GM18870 (cell line): ENCODE measurements at regions not wholly inside any gene's neighbourhood (a gene's known extent, or its start where the extent isn't known, plus 50 kb on each side); places are given as distances from the start of the nearest gene placed in this dataset.

Source experiments
- ATAC-seq: cut with Tn5 transposase; IDR thresholded peaks from one replicate; pipeline ENCODE4 v1.9.1; 2021; ENCODE audit warnings: moderate library complexity; ENCODE audit not compliant: unreplicated experiment

DNA sequence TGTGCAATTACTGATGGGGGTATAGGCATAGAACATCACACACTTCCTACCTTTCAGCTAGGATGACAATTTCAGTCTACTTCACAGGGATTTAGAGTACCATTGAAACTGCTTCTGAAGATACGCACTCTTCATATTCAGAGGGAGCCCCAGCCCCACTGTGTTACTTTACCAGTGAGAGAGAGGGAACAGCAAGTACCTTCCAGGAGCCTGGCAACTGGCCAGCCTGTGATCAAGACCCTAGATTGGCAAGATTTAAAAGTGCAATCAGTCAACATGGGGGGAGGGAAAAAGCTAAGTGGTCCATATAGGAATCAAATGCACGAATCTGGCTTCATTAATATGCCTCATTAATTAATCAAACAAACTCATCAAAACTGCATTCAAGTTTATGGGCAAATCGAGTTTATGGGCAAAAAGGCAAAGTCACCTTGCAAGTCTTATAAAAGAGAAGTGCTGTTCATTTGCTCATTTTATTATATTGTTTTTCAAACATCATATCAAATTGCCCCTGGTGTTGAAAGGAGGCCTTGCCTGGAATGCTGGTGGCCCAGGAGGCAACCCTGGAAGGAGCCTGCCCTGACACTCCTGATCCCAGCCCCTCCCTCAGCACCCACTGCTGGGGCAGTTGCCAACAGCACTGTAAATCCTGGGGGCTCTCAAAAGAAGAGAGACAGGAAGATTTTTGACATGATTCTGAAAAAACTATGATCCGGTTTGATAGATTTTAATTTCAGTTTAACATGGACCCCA lies 184.9 kb upstream of the DPT start:
- no peak for ATAC-seq

DNA sequence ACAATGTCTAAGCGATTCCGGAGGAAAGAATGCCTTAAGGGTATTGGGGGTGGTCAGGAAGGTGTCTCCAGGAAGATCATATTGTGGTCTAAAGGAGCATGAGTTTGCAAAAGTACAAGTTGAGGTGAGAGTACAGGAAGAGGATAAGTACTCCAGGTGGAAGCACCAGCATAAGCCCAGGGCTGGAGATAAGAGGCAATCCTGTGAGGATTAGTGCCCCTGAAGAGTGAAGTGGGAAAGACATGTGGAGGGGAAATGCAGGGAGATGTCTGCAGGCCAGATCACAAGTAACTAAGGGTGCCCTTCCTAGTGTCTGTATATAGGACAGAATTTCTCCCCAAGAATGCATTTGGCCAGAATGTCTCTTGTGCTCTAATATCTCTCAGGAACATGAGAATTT lies 188.3 kb upstream of the DPT start:
- ATAC-seq: no peak

DNA sequence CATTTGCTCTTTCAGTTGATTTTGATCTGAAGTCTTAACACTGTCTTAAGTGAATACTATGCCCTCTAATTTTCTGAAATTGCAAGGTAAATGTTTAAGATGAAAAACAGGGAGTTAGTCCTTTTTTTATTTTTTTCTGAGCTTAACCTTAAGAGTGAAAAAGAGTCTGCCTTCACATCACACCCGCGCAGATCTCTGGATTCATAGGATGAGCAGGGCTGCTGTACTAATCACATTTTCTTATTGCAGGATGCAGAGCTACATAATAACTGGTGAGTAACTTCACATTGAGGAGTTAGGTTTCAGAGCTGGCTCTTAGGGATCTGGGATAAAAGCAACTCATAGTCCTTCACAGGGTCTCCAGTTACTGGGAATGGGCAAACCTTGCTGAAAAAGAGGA lies 188.7 kb upstream of the ATP1B1 start:
- no peak for ATAC-seq

DNA sequence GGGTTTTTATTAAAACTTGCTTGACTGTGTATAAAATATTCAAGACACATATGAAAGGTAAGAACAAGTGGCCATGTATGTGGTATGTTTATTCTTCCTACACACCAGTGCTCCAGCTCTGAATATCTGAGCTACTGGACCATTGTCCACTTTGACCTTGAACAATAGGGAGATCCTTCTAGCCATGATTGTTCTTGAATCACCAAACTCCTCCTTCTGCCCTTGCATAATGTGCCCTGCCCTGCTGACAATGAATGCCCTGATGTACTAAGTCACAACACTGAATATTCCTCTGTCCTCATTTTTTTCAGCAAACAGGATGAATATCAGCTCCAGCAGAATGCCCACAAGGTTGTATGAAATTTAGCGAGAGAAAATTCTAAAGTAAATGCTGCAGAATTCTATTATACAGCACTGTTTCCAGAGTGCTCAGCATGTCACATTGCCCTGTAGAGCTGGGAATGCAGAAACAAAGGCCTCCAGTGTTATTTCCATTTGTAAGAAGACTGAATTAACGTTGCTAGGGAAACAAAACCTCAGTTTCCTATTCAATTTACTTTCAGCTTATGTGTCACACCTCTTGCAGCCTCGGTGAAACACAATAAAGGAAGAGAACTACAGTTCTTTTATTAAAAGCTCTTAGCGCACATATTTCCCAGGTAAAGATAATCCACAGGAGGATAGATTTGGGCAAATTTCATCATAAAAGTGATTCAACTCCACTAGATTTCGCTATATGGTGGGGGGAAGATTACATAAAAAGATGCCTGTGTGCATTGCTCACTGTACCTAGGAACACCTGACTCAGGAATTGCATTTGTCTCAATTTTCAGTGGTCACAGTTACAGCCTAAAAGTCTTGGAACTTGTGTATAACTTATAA lies 187.4 kb upstream of the ATP1B1 start:
- ATAC-seq: no peak

DNA sequence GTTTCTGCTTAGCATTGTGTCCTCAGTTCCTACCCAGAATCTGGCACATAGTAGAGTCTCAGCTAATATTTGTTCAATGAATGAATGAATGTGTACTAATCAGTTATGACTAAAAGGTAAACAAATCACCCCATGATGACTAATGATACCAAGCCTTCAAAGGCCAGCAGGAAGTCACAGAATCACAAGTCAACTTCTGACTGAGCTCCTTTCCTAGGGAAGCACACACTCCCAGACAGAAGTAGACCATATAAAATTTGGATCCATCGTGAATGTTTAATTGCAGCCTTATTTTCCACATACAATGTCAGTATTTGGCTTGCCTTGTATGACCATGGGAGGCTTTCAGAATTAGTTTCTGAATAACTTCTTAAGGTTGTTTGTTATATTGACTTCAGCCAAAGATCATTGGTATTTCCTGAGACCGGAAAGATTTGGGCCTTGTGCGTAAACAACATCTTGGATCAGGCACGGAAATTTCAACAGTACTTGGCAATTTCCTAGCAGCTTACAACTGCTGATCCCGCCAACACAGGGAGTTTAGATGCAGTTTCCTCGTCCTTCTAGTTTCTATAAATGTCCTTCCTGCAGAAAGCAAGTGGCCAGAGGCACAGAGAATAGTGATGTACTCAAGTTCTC lies 185.9 kb upstream of the ATP1B1 start:
- ATAC-seq: no peak

DNA sequence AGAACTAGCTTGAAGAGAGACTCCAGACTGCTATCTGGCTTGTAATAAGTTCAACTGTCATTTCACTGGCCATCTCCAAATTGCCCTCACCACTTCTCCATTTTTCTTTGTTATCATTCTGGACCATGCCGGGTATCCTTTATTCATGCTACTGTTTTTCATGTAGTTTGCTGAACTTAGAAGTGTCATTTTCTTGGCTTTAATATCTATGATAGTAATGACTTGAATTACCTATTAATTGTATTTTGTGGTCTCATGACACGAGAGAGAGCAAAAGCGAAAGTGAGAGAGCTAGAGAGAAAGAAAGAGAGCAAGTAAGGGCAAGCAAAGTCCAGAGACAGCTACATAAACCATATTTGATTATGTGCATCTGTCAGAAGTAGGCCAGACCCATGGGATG lies 184.9 kb upstream of the ATP1B1 start:
- ATAC-seq: no peak

DNA sequence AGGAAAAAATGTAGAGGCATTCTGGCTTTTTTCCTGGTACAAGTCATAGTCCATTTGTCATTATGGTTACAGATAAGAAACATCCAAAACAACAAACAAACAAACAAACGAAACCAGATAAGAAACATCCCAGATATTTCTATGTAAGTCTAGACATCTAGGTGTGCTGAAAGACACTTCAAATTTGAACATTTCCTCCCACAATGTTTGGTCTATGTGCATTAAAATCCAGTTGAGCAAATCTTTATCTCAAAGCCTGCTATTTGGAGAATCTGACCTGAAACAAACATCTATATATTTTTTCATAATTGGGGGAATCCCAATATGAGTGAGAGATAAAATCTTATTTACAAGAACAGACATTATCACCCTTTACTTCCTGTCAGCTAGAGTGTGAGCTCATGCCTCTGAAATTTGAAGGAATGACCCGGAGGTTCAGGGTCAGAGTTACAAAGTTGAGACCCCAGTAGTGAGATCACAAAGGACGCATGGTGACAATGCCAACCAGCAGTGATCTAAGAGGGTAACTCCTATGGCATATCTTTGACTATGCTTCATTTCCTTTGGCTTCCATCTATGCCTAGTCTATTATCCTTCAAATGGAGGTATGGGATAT lies 182.9 kb upstream of the ATP1B1 start:
- ATAC-seq: no peak

DNA sequence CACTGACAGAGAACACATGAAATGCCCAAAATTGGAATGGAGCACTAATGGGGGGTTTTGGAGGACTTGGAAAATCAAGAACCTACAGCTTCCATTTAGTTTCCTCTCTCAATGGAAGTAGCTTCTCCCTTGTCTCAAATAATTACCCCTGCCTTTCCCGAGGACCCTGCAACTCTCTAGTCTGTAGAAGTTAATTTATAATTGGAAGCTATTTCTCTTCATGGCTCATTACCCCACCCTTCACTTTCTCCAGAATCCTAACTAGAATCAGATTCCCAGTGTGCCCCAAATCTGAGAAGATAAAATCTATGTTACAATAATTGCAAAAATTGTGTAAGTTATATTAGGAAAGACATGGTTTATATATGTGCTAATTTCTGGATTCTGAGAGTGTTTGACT lies 181.5 kb upstream of the ATP1B1 start:
- ATAC-seq: no peak

DNA sequence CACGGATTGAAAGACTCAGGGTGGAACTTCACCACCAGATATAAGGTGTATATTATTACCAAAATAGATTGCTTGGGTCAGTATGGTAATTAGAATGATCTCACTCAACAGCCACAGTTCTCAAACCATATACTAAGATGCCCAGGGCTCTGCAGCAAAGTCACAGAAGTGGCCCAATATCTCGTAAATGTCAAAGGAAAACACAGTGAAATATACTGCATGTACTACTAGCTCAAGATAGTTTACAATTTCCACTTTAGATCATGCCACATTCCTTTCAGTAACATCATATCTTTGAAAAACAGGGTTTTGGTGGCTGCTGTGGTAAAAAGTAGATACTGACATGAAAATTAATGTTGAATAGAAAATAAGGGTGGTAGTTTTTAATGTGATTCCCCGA lies 180.3 kb upstream of the ATP1B1 start:
- ATAC-seq: no peak

DNA sequence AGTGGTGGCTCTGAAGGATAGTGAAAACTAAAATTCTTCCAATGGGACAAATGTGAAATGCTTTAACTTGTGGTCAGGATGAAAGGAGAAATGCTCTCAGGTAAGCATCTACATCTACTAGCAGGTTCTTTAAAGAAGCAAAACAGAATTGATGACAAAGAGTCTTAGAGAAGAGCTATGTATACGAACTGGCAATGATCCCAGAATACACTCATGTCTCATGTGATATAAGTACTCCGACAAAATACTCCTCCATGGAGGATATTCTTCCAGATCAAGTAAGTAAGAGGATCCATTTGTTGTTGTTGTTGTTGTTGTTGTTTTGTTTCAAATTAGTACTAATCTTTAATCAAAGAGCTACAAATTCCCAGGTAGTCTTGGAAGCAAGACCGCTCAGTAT lies 174.0 kb upstream of the ATP1B1 start:
- ATAC-seq: no peak

DNA sequence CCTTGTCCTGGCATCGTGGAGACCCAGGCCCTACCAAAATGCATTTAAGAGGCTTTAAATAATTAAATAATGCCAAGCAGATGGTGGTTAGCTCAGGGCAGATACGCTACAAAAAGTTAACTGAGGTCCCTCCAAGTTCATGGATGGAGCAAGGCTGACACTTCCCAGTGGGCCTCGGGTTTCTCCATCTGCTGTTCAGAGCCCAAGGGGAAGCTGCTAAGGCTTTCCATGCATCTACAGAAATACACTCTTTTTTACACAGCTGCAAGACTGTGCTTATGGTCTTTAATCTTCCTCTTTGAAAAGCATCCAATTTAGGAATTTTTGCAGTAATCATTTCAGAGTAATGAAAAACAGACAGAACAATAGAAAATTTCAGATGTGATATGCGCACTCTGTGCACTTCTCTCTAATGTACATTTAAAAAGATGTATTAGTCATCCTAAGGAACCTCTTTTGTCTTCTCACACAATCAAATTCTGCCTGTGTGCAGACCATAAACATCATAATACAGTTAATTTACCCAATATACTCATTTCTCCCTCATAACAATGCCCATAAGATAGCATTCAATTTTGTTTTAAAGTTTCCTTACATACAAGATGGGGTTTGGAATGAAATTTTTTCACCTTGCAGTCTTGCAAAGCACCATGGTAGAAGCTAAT lies 173.2 kb upstream of the ATP1B1 start:
- no peak for ATAC-seq

DNA sequence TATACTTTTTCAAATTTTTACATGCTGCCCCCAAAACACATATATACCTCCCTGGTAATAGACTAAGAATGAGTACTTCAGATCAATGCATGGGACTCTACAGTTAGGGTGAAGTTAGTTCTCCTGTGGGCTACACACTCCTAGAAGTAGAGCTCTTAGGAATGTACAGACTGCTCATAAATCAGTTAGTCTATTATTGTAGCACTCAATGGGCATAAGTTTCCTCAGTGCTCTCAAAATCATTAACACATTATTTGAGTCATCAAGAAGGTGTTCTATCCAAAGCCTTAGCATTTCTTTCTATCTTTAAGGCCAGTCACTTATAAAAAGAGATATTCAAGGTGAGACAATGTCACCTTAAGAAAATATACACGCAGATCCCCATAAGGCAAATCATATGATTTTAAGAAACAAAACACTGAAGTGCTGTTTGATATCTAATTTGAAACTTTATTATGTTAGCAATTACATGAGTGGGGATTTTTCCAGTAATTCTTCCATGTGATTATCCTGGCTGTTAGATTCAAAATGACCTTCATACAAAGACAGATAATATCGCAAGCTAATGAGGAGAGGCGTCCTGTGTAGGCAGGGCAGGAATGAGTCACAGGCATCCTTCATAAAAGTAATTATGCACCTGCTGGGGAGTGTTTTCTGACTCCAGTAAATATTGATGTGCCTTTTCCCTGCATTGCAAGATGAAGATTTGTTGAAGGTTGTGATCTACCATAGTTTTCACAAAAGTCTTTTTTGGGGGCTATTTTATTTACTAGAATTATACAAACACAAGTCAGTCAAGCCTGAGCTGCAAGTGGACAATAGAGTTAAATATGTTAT lies 167.2 kb upstream of the ATP1B1 start:
- ATAC-seq: no peak

DNA sequence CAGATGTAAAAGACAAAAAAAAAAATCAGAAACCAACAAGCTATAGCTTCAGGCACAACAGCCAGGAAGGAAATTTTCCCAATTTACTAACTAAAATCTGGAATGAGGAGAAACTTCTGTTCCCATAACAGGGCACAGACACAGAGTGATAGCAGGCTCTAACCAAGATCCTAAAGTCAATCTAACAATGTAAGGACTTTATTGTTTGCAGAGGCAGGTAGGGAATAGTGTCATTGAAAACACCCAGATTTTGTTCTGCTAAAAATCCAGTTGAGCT lies 166.6 kb upstream of the ATP1B1 start:
- ATAC-seq: no peak

DNA sequence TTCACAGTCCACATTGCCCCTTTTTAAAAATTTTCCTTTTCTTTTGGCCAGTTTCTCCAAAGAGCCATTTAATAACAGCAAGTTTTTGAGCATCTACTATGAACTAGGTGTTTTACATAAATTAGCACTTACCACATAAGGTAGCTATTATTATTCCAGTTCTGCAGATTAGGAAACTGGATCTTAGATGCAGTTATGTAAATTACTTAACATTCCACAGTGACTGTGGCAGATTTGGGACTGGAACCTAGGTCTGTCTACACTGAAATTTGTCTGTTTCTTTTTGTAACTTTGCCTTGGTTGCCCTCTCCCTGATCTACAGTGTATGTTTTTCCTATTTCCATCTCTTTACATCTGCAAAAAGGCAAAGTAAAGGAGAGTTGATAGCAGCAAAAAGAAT lies 164.8 kb upstream of the ATP1B1 start:
- no peak for ATAC-seq

DNA sequence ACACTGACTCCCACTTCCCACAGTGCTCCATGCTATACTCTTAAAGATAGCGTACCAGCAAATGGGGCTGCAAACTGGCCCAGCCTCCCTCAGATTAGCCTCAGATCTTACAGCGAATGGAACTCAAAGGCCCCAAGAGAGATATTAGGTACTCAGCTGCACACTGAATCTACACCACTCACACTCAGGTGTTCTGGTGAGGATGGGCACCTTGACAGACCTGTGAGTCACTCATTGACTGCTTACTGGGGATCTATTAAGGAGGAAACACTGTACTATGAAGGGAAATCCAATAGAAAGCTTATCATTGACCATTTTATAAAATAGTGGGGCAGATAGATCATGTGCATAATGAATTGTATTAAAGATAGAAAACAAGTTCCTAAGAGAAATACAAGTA lies 164.3 kb upstream of the ATP1B1 start:
- no peak for ATAC-seq

DNA sequence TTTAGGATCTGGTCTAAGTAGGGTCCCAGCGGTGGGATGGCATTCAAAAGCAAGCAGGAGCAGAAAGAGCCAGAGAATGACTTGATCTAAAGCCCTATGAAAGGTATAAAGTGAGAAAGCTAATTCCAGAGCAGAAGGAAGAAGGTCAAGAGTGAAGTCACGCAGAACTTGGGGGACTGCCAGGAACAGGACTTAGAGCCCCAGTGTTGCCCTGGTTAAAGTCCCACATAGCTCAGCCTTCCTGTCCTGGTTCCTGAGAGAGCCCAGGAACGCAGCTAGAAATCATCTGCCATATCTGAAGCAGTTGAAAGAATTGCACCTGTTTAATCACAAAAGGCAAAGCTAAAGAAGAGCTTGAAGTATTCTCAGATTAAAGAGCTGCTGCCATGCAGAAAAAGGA lies 160.6 kb upstream of the ATP1B1 start:
- ATAC-seq: no peak

DNA sequence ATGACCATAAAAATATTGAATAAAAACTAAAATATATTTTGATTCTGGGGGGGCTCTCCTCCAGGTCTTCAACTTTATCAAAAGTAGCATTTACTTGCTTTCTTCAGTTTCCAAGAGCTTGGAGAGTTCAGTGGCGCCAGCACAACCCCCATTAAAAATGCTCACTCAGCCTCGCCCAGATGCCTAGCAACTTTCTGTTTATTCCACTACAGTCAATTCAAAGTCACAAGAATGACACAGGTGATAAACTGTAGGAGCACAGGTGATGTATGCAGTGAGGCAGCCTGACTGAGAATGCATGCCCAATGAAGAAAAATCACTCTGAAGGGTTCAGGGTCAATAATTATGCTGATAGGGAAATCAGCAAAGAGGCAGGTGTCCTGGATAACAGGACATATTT lies 159.4 kb upstream of the ATP1B1 start:
- ATAC-seq: no peak

DNA sequence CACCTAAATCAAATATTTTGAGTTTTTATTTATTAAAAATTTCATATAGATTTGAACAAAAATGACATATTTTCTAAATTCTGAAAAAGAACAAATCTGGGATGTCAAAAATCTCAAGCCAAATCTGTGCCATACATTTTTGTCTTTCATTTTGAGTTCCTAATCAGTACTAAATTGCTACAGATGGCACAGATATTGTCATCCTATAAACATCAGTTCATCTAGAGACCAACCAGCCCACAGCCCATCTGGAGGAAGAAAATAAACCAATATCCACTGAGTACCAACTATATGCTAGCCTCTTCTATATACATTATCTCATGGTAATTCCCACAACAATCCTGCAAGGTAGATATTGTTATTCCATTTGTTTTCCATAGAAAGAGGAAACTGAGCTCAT lies 156.8 kb upstream of the ATP1B1 start:
- ATAC-seq: no peak

DNA sequence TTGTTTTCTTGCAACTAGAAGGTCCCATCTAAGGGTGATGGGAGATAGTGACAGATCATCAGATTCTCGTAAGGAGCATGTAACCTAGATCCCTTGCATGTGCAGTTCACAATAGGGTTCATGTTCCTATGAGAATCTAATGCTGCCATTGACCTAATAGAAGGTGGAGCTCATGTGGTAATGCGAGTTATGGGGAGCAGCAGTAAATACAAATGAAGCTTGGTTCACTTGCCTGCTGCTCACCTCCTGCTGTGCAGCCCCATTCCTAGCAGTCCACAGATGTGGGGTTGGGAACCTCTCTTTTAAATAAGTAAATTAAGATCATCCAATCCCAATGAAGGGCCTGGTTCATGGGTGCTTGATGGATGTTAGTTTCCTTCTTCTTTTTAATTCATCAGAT lies 148.7 kb upstream of the ATP1B1 start:
- no peak for ATAC-seq

DNA sequence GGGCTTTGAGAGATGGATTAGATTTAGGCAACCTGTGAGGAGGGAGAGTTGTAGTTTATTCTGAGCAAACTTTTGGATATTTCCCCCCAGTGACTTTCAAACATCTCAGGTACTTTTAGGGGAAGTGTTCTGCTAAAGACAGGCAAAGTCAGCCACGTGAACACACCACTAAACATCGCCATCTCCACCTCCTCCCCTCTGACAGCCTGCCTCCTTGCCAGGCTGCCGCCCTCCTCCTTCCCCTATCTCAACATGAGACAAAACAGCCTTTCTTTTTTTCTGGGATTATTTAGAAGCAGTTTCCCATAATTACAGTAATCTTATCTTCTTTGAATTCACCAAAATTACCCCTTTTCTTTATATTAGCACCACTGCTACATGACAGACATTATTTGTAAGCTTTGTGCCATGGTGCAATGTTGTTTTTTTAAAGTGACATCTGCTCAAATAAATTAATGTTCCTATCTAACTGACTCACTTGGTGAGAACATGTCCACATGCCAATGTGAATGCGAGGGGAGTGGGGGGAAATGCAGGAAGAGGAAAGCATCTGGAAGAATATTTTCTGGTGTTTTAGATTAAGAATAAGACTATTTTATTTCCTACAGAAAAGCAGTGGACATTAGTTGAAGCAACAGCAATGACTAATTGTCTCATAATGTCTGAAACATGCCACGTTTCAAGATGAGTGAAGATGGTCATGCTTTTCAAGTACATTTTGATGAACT lies 147.8 kb upstream of the ATP1B1 start:
- ATAC-seq: no peak
